Esophagus muscularis mucosa (tissue), 3 donors: ENCODE measurements at regions not wholly inside any gene's neighbourhood (a gene's known extent, or its start where the extent isn't known, plus 50 kb on each side); places are given as distances from the start of the nearest gene placed in this dataset.

Experiments
- POLR2A ChIP-seq: fragments of 450-650 bp; IDR thresholded peaks from one replicate; pipeline ENCODE4 v1.6.1; 2017; ENCODE audit warnings: antibody characterized with exemption, moderate library complexity, mild to moderate bottlenecking, low read depth
- TF ChIP-seq, protein P1 (sequence below), 3 experiments: fragments of 200-600 bp in 2 of 3; fragments of 450-650 bp in 1 of 3; sonication (generic) in 2 of 3; IDR thresholded peaks; one replicate each; pipeline ENCODE4 v1.5.1; 2017 to 2019; ENCODE audit warnings: antibody characterized with exemption in 3 of 3, mild to moderate bottlenecking in 2 of 3, moderate library complexity in 1 of 3

DNA sequence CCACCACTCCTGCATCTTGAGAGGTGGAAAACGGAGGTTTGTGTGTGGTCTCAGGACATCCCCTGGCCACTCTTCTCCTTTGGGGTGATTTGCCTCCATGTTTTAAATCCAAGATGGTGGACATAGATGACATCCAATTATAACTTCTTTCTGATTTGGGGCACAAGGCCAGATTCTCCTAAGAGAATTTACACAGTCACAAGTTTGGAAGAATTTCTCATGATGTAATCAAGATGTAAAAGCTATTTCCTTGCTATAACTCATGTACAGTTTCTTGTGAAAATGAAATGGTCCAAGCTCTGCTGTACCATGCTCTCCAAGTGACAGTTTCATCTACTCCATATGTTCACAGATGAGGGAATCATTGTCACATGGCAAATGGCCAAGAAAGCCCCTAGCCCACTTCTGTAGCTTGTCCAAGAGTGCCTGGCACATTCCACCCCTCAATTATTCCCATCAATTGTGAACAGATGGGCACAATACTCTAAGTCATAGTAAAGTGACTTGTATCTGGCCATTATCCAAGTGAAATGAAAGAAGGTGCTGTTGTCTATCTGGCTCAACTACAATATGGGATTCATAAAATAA, 134.6 kb upstream of the ROPN1 start:
- TF ChIP-seq POLR2A = no peak
- TF ChIP-seq, protein P1, sequence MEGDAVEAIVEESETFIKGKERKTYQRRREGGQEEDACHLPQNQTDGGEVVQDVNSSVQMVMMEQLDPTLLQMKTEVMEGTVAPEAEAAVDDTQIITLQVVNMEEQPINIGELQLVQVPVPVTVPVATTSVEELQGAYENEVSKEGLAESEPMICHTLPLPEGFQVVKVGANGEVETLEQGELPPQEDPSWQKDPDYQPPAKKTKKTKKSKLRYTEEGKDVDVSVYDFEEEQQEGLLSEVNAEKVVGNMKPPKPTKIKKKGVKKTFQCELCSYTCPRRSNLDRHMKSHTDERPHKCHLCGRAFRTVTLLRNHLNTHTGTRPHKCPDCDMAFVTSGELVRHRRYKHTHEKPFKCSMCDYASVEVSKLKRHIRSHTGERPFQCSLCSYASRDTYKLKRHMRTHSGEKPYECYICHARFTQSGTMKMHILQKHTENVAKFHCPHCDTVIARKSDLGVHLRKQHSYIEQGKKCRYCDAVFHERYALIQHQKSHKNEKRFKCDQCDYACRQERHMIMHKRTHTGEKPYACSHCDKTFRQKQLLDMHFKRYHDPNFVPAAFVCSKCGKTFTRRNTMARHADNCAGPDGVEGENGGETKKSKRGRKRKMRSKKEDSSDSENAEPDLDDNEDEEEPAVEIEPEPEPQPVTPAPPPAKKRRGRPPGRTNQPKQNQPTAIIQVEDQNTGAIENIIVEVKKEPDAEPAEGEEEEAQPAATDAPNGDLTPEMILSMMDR (IDR thresholded peaks at IDR 0.05) = no peak
